Endometrium (tissue), 2 donors: ENCODE measurements at regions not wholly inside any gene's neighbourhood (a gene's known extent, or its start where the extent isn't known, plus 50 kb on each side); places are given as distances from the start of the nearest gene placed in this dataset.
"Not testable (repeated sequence)": the region's sequence is repeated elsewhere in the genome, so short reads cannot be mapped to it uniquely, and the experiment has no call there.

Experiments
- FAIRE-seq: peaks from 2 replicates; lab custom pipeline; 2012; peaks lifted over from hg19 to GRCh38; lab: Jason Lieb, UNC
- donor health status: control.
- donor health status: control.

GRCh38 chr12:14032191-14032590 lies 50.8 kb upstream of the GRIN2B start:
- not testable (repeated sequence) for FAIRE-seq

DNA sequence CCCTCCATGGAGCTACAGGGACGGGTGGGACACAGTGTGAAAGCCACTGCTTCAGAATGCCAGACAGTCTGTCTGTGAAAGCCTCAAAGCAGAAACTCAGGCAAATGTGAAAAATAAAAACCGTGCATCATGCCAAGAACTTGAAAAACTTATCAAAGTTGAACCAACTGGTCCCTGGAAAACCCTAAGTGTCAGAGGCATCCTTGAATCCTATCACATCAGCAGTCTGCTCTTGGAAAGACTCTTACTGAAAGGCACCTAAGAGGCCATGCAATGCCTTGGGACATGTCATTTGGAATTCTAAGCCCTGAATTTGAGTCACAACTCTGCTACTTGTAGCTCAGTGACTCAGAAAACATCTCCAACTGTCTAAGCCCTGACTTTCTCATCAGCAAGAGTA lies 62.4 kb upstream of the GRIN2B start:
- FAIRE-seq = no peak

DNA sequence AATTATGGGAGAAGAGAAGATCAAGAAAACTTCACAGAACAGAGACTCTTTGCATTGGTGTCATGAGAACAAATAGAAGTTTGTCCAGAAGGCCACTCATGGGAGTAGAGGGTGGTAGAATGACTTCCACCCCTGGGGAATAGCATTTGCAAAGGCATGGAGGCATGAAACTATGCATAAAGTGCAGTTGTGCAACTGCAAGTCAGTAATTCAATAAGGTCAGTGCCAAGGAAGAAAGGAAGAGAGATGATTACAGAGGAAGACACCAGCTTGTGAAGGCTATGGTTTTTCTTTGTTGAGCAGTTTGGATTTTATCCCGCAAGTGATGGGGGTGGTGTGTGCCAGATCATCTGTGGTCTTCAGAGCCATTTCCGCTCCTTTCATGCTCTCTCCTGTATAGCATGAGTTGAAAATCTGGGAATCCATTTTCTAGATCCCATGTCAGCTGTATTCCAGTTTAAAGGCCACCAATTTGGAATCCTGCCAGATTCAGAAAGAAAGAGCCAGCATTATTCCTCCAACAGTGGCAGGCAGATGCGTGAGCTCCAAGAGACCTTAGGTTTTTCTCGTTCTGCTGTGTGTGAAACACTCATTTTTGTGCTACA lies 67.6 kb upstream of the GRIN2B start:
- FAIRE-seq = no peak

- FAIRE-seq = no peak
These were observed 76.5 kb upstream of the GRIN2B start for GRCh38 chr12:14057895-14058294.

- FAIRE-seq = no peak
These were observed 77.3 kb upstream of the GRIN2B start for GRCh38 chr12:14058717-14059116.

- FAIRE-seq = no peak
These were observed 78.1 kb upstream of the GRIN2B start for GRCh38 chr12:14059548-14059947.

DNA sequence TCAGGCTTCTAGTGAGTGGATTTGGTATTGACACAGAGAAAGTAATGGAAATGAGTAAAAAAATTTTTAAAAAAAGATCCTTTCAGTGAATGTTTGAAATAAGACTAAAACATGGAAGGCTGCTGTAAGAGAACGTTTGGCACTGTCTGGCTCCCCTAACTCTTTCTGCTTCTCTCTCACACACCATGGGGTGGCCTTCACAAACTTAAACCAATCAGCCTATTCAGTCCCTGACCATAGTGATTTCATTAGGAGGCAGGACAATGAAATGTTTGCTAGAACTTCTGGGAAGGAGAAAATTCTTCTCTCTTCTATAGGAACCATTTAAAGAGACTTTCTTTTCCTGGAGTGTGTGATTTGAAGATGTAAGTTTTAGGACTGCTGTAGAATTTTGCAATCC lies 84.2 kb upstream of the GRIN2B start:
- no peak for FAIRE-seq

DNA sequence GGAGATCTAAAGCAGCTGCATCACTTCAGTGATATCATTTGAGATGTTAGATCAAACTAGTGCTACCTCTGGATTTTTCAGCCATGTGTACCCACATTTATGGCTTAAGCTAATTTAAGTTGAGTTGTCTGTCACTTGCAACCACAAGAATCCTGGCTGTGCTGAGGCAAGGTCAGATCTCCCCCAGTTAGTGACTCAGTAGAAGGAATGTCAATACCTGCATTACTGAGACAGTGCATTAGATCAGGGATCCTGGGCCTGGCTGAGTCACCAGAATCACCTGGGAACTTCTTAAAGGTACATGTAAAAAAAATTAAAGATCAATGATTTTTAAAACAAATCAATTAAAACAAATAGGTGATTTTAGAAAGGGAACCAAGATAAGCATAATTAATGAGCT lies 84.6 kb upstream of the GRIN2B start:
- no peak for FAIRE-seq

DNA sequence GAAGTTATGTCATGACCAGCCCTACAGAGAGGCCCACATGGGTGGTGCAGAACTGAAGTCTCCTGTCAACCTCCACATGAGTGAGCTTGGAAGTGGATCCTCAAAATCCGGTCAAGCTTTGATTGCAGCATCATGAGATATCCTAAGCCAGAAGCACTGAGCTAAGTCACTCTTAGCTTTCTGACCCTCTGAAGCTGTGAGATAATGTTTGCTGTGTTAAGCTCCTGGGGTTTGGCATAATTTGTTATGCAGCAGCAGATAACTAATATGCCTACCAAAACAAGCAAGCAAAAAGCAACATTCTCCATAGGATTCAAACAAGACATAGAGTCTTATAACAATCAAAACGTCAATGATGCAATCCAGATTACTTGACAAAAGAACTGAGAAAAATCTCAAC lies 87.6 kb upstream of the GRIN2B start:
- no peak for FAIRE-seq

GRCh38 chr12:14071833-14072232 lies 90.4 kb upstream of the GRIN2B start:
- no peak for FAIRE-seq

- FAIRE-seq = no peak
These were observed 91.6 kb upstream of the GRIN2B start for GRCh38 chr12:14072987-14073386.

- FAIRE-seq = no peak
These were observed 94.5 kb upstream of the GRIN2B start for GRCh38 chr12:14075797-14076393.

DNA sequence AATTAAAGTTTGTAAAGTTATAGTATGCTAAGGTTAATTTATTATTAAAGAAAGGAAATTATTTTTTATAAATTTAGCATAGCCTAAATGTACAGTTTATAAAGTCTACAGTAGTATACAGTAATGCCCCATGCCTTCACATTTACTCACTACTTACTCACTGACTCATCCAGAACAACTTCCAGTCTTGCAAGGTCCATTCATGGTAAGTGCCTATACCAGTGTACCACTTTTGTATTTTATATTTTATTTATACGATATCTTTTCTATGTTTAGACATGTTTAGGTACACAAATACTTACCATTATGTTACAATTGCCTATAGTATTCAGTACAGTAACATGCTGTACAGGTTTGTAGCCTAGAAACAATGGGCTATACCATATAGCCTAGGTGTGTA lies 95.1 kb upstream of the GRIN2B start:
- no peak for FAIRE-seq

GRCh38 chr12:14086838-14087237 lies 105.4 kb upstream of the GRIN2B start:
- no peak for FAIRE-seq

- no peak for FAIRE-seq
These were observed 118.6 kb upstream of the GRIN2B start for GRCh38 chr12:14099994-14100393.

GRCh38 chr12:14101556-14101955 lies 120.2 kb upstream of the GRIN2B start:
- not testable (repeated sequence) for FAIRE-seq

DNA sequence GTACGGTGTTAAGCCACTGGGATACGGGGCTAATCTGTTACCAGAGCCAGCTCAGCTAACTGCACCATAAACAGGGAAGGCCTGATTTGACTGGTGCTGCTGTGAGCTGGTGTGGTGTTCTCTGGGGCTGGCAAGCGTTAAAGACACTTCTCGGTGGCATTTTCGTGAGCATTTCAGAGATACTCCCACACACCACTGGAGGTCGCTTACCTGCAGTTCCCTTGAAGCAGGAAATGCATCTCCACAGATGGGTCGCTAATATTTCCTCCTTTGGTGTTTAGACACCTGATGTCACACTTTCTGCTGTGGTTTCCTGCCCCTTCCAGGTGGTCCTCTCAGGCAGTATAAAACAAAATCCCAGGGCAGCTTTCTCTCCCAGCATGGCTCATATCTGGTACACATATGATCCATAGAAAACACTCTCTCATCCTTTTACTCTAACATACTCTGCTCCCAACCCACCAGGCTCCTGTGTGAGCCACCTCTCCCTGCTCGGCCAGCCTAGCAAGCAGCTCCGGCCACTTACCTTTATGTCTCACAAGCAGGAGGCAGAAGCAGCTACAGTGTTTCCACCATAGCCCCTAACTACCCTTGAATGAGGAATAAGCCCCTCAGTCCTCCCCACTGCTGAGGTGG lies 129.9 kb upstream of the GRIN2B start:
- FAIRE-seq = no peak

DNA sequence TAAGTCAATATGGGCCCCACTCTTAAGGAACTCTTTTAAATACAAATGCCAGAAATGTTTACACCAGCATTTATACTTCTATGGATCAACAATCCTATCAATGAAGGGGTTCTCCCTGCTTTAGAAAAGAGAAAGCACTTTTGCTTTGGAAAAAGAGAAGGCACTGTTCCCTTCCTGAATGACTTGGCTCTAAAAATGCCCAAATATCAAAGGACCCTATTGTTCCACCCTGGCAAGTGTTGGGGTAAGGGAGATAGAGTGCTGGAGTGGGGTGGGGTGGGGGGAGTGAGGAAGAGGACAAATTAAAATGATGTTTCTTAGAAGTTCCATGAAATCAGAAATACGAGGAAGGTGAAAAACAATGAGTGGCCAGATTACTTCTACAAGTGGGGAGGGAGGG lies 131.6 kb upstream of the GRIN2B start:
- FAIRE-seq = no peak

DNA sequence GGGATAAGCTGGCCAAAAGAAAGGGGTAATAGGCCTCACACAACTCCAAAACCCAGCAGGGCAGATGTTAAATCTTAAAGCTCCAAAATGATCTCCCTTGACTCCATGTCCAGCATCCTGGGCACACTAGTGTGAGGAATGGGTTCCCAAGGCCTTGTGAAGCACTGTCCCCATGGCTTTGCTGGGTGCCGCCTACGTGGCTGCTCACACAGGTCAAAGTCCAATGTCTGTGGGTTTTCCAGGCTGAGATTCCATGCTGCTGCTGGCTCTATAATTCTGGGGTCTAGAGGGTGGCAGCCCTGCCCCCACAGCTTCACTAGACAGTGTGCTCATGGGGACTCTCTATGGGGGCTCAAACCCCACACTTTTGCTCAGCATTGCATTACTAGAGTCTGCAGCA lies 145.3 kb upstream of the GRIN2B start:
- no peak for FAIRE-seq

- FAIRE-seq = no peak
These were observed 148.3 kb upstream of the GRIN2B start for GRCh38 chr12:14129611-14130195.

- FAIRE-seq = no peak
These were observed 154.6 kb upstream of the GRIN2B start for GRCh38 chr12:14135996-14136395.

- no peak for FAIRE-seq
These were observed 157.1 kb upstream of the GRIN2B start for GRCh38 chr12:14138495-14138894.

- FAIRE-seq = no peak
These were observed 167.3 kb upstream of the GRIN2B start for GRCh38 chr12:14148489-14149270.
